C4-2B (cell line): ENCODE measurements at regions not wholly inside any gene's neighbourhood (a gene's known extent, or its start where the extent isn't known, plus 50 kb on each side); places are given as distances from the start of the nearest gene placed in this dataset.

Experiments
- CTCF ChIP-seq: fragments of 450-650 bp; conservative IDR thresholded peaks from 2 replicates; pipeline ENCODE4 v1.5.1; 2017; ENCODE audit warnings: mild to moderate bottlenecking
- ZFX ChIP-seq: fragments of 450-650 bp; IDR thresholded peaks from 2 replicates; pipeline ENCODE4 v1.6.1; 2017

GRCh38 chr11:127202105-127202504, 201.5 kb upstream of the KIRREL3 start:
- TF ChIP-seq CTCF (no peak), ZFX (no peak)
